H1 (cell line): ENCODE measurements at regions not wholly inside any gene's neighbourhood (a gene's known extent, or its start where the extent isn't known, plus 50 kb on each side); places are given as distances from the start of the nearest gene placed in this dataset.

Experiments used
- EGR1 ChIP-seq: IDR thresholded peaks from 2 replicates; pipeline ENCODE4 v1.6.1; 2011; ENCODE audit warnings: low read depth, low read length, borderline replicate concordance
- MAX ChIP-seq: IDR thresholded peaks from 2 replicates; pipeline ENCODE4 v1.6.1; 2012; ENCODE audit warnings: inconsistent platforms
- SUZ12 ChIP-seq: fragments of 200-600 bp; sonication (generic); IDR thresholded peaks from 2 replicates; pipeline ENCODE4 v1.6.1; 2012; ENCODE audit warnings: mild to moderate bottlenecking, inconsistent platforms, low read length, moderate library complexity, mixed read lengths
- TF ChIP-seq, protein P1 (sequence below), 3 experiments: IDR thresholded peaks; 1 replicate in 2 of 3; 2 replicates in 1 of 3; pipeline versions ENCODE4 v1.5.1 to v1.6.1; 2011; ENCODE audit warnings: low read length in 3 of 3, mild to moderate bottlenecking in 3 of 3, inconsistent platforms in 2 of 3, low read depth in 1 of 3, moderate library complexity in 1 of 3; ENCODE audit not compliant: insufficient read depth in 1 of 3; ENCODE audit errors: control extremely low read depth in 1 of 3

DNA sequence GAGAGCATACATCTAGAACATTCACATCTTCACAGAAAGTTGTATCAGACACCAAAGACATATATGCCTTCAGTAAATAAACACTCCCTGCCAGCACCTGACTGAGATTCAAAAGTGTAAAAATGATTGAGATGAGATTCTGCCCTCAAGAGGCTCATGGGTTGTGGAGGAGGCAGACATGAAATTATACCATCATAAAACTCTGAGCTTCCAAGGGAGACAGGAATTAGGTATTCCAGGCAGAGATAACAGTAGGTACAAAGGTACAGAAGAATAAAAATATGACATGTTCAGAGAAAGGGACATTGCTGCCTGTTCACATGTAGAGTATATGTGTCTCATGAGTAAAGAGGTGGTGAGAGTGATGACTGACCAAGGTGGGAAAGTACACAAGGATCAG is 322.3 kb downstream of the OSR1 start:
- TF ChIP-seq EGR1 (no peak), SUZ12 (no peak), MAX (no peak)
- TF ChIP-seq, protein P1, sequence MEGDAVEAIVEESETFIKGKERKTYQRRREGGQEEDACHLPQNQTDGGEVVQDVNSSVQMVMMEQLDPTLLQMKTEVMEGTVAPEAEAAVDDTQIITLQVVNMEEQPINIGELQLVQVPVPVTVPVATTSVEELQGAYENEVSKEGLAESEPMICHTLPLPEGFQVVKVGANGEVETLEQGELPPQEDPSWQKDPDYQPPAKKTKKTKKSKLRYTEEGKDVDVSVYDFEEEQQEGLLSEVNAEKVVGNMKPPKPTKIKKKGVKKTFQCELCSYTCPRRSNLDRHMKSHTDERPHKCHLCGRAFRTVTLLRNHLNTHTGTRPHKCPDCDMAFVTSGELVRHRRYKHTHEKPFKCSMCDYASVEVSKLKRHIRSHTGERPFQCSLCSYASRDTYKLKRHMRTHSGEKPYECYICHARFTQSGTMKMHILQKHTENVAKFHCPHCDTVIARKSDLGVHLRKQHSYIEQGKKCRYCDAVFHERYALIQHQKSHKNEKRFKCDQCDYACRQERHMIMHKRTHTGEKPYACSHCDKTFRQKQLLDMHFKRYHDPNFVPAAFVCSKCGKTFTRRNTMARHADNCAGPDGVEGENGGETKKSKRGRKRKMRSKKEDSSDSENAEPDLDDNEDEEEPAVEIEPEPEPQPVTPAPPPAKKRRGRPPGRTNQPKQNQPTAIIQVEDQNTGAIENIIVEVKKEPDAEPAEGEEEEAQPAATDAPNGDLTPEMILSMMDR (IDR thresholded peaks at IDR 0.05; ENCODE audit: control extremely low read depth in 1 of 3, insufficient read depth in 1 of 3, low read depth in 1 of 3, low read length in 3 of 3) = no peak
